ENCODE measurements at regions not wholly inside any gene's neighbourhood (a gene's known extent, or its start where the extent isn't known, plus 50 kb on each side); places are given as distances from the start of the nearest gene placed in this dataset.

- no peak for TF ChIP-seq GMEB1 (CRISPR knock-in tag; IDR thresholded peaks at IDR 0.05)
- TF ChIP-seq HDAC6 (IDR thresholded peaks at IDR 0.05; ENCODE audit: low read depth, low read length) = no peak
- no peak for TF ChIP-seq STAG1 (CRISPR knock-in tag; IDR thresholded peaks at IDR 0.05; ENCODE audit: borderline replicate concordance)
Observed at GRCh38 chr2:2668681-2669265, 337.7 kb upstream of the MYT1L start (continued).

GRCh38 chr2:2667690-2668089 lies 336.6 kb upstream of the MYT1L start:
- ChIA-PET CTCF (ENCODE audit: low intra/inter-chr PET ratio) (no interaction called here), POLR2A (no interaction called here)
- DNase-seq (ENCODE audit: extremely low read depth in 1 of 4, low spot score in 3 of 4) (no peak), FAIRE-seq (no peak), ATAC-seq (no peak)
- in situ Hi-C loops (cut with MboI) (no loop called here), intact Hi-C loops (cut with micrococcal nuclease) (no loop called here)
- Histone ChIP-seq H3K79me2 (ENCODE audit: control insufficient read depth, insufficient read depth, low read length) (no peaks in the 10 kb centered on the region), H4K20me1 (replicated peaks; ENCODE audit: control insufficient read depth, insufficient read depth, low read length) (peaks cover 9% of the 10 kb centered on the region), H3K9me3 (replicated peaks; ENCODE audit: control insufficient read depth, insufficient read depth, low read depth, low read length) (no peaks in the 10 kb centered on the region), H3K9me1 (ENCODE audit: control insufficient read depth, insufficient read depth, low read length) (no peaks in the 10 kb centered on the region), H3K27ac (ENCODE audit: extremely low read depth, low read depth, low read length) (no peak overlapping the region), H3K36me3 (ENCODE audit: control insufficient read depth, insufficient read depth, low read length) (no peaks in the 10 kb centered on the region), H3K27me3 (ENCODE audit: control insufficient read depth in 2 of 2, insufficient read depth in 2 of 2, low read length in 2 of 2) (peaks cover 33 to 90% of the 10 kb centered on the region in 2 experiments; a peak in 4 of 5 replicates), H3K4me1 (replicated peaks in 1 of 2; ENCODE audit: control insufficient read depth in 2 of 2, insufficient read depth in 2 of 2, low read length in 2 of 2) (no peaks in the 10 kb centered on the region), H2AFZ (ENCODE audit: low read depth, low read length) (no peak overlapping the region), H3K4me2 (ENCODE audit: insufficient read depth, low read length) (no peak overlapping the region), H3K4me3 (no peak overlapping the region), H3K9ac (ENCODE audit: insufficient read depth in 1 of 2, low read depth in 2 of 2, low read length in 2 of 2) (no peak overlapping the region)
- no peak for TF ChIP-seq TFE3 (CRISPR knock-in tag; IDR thresholded peaks at IDR 0.05)
- TF ChIP-seq RFX1 (IDR thresholded peaks at IDR 0.05) = no peak
- no peak for TF ChIP-seq TAF7 (tag; IDR thresholded peaks at IDR 0.05)
- TF ChIP-seq ZNF197 (CRISPR knock-in tag; IDR thresholded peaks at IDR 0.05; ENCODE audit: low read depth) = no peak
- no peak for TF ChIP-seq NCOA6 (IDR thresholded peaks at IDR 0.05)
- TF ChIP-seq TOE1 (IDR thresholded peaks at IDR 0.05; ENCODE audit: borderline replicate concordance) = no peak
- no peak for TF ChIP-seq TOE1 (CRISPR knock-in tag; IDR thresholded peaks at IDR 0.05; ENCODE audit: borderline replicate concordance, low read depth)
- no peak for TF ChIP-seq LARP7 (IDR thresholded peaks at IDR 0.05)
- TF ChIP-seq ZNF174 (CRISPR knock-in tag; IDR thresholded peaks at IDR 0.05) = no peak
- TF ChIP-seq SMARCE1 (IDR thresholded peaks at IDR 0.05) = no peak
- no peak for TF ChIP-seq BRCA1 (IDR thresholded peaks at IDR 0.05)
- no peak for TF ChIP-seq BRCA1 (CRISPR knock-in tag; IDR thresholded peaks at IDR 0.05)
- TF ChIP-seq ZNF143 (CRISPR knock-in tag; IDR thresholded peaks at IDR 0.05) = no peak
- TF ChIP-seq ZNF3 (CRISPR knock-in tag; IDR thresholded peaks at IDR 0.05) = no peak
- TF ChIP-seq POLR2AphosphoS2 (IDR thresholded peaks at IDR 0.05; ENCODE audit: low read length) = no peak
- 3% methylated on average over 4 of the region's 4 CpGs for WGBS (ENCODE audit: insufficient coverage, low coverage, missing lambda C conversion rate)
- BruUV-seq (replicated peaks) = no TSS peak

Data from K562 (cell line).